ENCODE measurements at regions not wholly inside any gene's neighbourhood (a gene's known extent, or its start where the extent isn't known, plus 50 kb on each side); places are given as distances from the start of the nearest gene placed in this dataset.

DNA sequence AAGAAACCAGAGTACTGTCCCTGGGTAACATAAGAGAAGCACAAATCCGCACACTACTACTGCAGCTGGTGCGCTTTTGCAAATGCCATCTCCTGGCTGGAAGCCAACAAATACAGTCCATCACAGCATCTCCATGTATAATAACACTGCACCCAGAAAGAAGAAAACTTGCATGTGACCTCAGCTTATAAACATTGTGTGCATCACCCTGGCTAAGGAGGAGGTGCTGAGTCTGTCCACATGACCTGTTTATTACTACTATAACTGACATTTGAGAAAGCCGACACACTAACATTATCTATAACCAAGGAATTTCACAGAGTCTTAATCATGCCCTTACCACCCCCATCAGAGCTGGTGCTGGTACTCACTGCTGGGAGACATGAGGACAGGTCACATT lies 516.8 kb downstream of the CFAP47 start:
- no peak overlapping the region for H3K4me3 ChIP-seq (ENCODE audit: low read depth, low read length)
- TF ChIP-seq, protein P1, sequence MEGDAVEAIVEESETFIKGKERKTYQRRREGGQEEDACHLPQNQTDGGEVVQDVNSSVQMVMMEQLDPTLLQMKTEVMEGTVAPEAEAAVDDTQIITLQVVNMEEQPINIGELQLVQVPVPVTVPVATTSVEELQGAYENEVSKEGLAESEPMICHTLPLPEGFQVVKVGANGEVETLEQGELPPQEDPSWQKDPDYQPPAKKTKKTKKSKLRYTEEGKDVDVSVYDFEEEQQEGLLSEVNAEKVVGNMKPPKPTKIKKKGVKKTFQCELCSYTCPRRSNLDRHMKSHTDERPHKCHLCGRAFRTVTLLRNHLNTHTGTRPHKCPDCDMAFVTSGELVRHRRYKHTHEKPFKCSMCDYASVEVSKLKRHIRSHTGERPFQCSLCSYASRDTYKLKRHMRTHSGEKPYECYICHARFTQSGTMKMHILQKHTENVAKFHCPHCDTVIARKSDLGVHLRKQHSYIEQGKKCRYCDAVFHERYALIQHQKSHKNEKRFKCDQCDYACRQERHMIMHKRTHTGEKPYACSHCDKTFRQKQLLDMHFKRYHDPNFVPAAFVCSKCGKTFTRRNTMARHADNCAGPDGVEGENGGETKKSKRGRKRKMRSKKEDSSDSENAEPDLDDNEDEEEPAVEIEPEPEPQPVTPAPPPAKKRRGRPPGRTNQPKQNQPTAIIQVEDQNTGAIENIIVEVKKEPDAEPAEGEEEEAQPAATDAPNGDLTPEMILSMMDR (IDR thresholded peaks at IDR 0.05; ENCODE audit: insufficient read depth, low read depth, low read length, missing control alignments): no peak
- DNase-seq (ENCODE audit: low read depth): no peak

GRCh38 chrX:36443007-36443406 lies 523.5 kb downstream of the CFAP47 start:
- H3K4me3 ChIP-seq (ENCODE audit: low read depth, low read length): no peak overlapping the region
- TF ChIP-seq, protein P1 (IDR thresholded peaks at IDR 0.05; ENCODE audit: insufficient read depth, low read depth, low read length, missing control alignments): no peak
- DNase-seq (ENCODE audit: low read depth): no peak

- TF ChIP-seq, protein P1 (IDR thresholded peaks at IDR 0.05; ENCODE audit: insufficient read depth, low read depth, low read length, missing control alignments): no peak
- DNase-seq (ENCODE audit: low read depth): no peak
- H3K4me3 ChIP-seq (ENCODE audit: low read depth, low read length): no peak overlapping the region
Observed at GRCh38 chrX:36445566-36445965, 526.0 kb downstream of the CFAP47 start.

- no peak for DNase-seq (ENCODE audit: low read depth)
- TF ChIP-seq, protein P1 (IDR thresholded peaks at IDR 0.05; ENCODE audit: insufficient read depth, low read depth, low read length, missing control alignments): no peak
- no peak overlapping the region for H3K4me3 ChIP-seq (ENCODE audit: low read depth, low read length)
Observed at GRCh38 chrX:36462142-36462541, 542.6 kb downstream of the CFAP47 start.

GRCh38 chrX:36480441-36480990 lies 527.6 kb upstream of the FAM47C start:
- H3K4me3 ChIP-seq (ENCODE audit: low read depth, low read length): no peak overlapping the region
- no peak for DNase-seq (ENCODE audit: low read depth)
- TF ChIP-seq, protein P1 (IDR thresholded peaks at IDR 0.05; ENCODE audit: insufficient read depth, low read depth, low read length, missing control alignments): no peak

DNA sequence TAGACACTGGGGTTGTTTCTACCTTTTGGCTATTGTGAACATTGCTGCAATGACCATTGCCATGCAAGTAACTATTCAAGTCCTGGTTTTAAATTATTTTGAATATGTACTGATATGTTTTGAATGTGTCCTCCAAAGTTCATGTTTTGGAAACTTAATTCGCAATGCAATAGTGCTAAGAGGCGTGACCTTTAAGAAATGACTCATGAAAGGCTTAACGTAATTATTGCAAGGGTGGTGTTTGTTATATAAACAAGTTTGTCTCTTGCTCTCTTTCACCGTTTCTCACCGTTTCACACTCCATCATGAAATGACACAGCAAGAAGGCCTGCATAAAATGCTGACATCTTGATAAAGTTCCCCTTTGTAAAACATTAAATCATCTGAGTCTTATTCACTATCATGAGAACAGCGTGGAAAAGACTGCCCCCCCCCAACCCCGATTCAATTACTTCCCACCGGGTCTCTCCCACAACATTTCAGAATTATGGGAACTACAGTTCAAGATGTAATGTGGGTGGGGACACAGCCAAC lies 506.9 kb upstream of the FAM47C start:
- TF ChIP-seq, protein P1 (IDR thresholded peaks at IDR 0.05; ENCODE audit: insufficient read depth, low read depth, low read length, missing control alignments): no peak
- H3K4me3 ChIP-seq (ENCODE audit: low read depth, low read length): no peak overlapping the region
- DNase-seq (ENCODE audit: low read depth): no peak

DNA sequence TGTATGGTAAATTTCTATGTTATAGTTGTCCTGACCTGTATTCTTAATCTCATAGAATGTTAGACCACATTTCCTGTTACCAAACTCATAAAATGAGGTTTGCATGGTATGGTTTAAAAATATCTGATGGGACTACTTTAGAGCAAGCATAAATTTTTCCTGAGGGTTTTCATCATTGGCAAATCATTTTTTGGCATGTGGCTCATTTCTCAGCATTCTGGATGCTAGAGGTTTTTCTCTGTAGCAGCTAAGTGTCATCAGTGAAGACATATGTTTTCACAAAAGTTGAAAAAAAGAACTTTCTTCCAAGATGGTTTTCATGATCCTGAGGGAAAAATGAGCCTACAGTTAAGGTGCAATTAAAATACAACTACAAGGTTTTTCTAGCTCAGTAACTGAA lies 503.5 kb upstream of the FAM47C start:
- TF ChIP-seq, protein P1 (IDR thresholded peaks at IDR 0.05; ENCODE audit: insufficient read depth, low read depth, low read length, missing control alignments): no peak
- H3K4me3 ChIP-seq (ENCODE audit: low read depth, low read length): no peak overlapping the region
- no peak for DNase-seq (ENCODE audit: low read depth)
